K562 (cell line): ENCODE measurements at regions not wholly inside any gene's neighbourhood (a gene's known extent, or its start where the extent isn't known, plus 50 kb on each side); places are given as distances from the start of the nearest gene placed in this dataset.

ENCODE experiments used
- ATAC-seq: fragments of 200-7000 bp; cut with Tn5 transposase; 3 replicates; pipeline ENCODE4 v1.9.1; 2020; ENCODE audit warnings: moderate library complexity
- BruUV-seq: library from RNA; stranded (reverse); fragments of 400-500 nt; replicated peaks from 2 replicates; lab custom pipeline; 2021; lab: Mats Ljungman, UMichigan
- CTCF ChIA-PET: fragments of 300-600 bp; formaldehyde crosslinking; extraction: SDS; loops from one replicate; lab custom pipeline; 2021; ENCODE audit warnings: low intra/inter-chr PET ratio; lab: Yijun Ruan, JAX
- POLR2A ChIA-PET: fragments of 300-600, 350-650 bp; sonication (Branson Sonifier 250); formaldehyde crosslinking; extraction: SDS; loops from one replicate; lab custom pipeline; 2021; ENCODE audit warnings: antibody characterized with exemption, inconsistent platforms; lab: Yijun Ruan, JAX
- DNase-seq, 4 experiments: peaks; one replicate each; pipeline versions ENCODE4 v3.0.0 to v3.0.0-alpha.2; 2011 to 2018; ENCODE audit warnings: low spot score in 3 of 4, mixed read lengths in 3 of 4; ENCODE audit errors: extremely low read depth in 1 of 4
- FAIRE-seq: peaks from 2 replicates; lab custom pipeline; 2011; peaks lifted over from hg19 to GRCh38; lab: Jason Lieb, UNC
- H2AFZ ChIP-seq: 2 replicates; pipeline ENCODE4 v1.6.0; 2011; ENCODE audit warnings: low read depth, low read length, control low read depth, inconsistent platforms
- H3K27ac ChIP-seq: fragments of 200-600 bp; 3 replicates; pipeline ENCODE4 v1.8.0; 2011; ENCODE audit warnings: low read depth, mild to moderate bottlenecking, control low read depth, inconsistent platforms, low read length, moderate library complexity, mixed read lengths; ENCODE audit errors: extremely low read depth
- H3K27me3 ChIP-seq, 2 experiments: fragments of 300-600 bp in 1 of 2; 2 replicates in 1 of 2; 3 replicates in 1 of 2; pipeline versions ENCODE4 v1.6.0 to v1.8.0; 2011; ENCODE audit warnings: inconsistent platforms in 2 of 2, low read length in 2 of 2, mild to moderate bottlenecking in 1 of 2, mixed read lengths in 1 of 2, moderate library complexity in 1 of 2; ENCODE audit not compliant: control insufficient read depth in 2 of 2, insufficient read depth in 2 of 2
- H3K36me3 ChIP-seq: fragments of 300-600 bp; 3 replicates; pipeline ENCODE4 v1.8.0; 2011; ENCODE audit warnings: mild to moderate bottlenecking, low read length, inconsistent platforms; ENCODE audit not compliant: control insufficient read depth, insufficient read depth
- H3K4me1 ChIP-seq, 2 experiments: fragments of 200-600 bp in 1 of 2; replicated peaks in 1 of 2; 2 replicates in 1 of 2; 3 replicates in 1 of 2; pipeline versions ENCODE4 v1.5.1 to v1.8.0; 2011; ENCODE audit warnings: inconsistent platforms in 2 of 2, low read length in 2 of 2, mild to moderate bottlenecking in 1 of 2, mixed read lengths in 1 of 2, moderate library complexity in 1 of 2; ENCODE audit not compliant: control insufficient read depth in 2 of 2, insufficient read depth in 2 of 2
- H3K4me2 ChIP-seq: 2 replicates; pipeline ENCODE4 v1.6.1; 2011; ENCODE audit warnings: low read length, control low read depth, inconsistent platforms, mixed read lengths; ENCODE audit not compliant: insufficient read depth
- H3K4me3 ChIP-seq: fragments of 200-600 bp; sonication (generic), shearing (Covaris generic); 2 replicates; pipeline ENCODE4 v1.5.1; 2016; ENCODE audit warnings: control low read depth, inconsistent platforms
- H3K79me2 ChIP-seq: fragments of 200-600 bp; 3 replicates; pipeline ENCODE4 v1.8.0; 2011; ENCODE audit warnings: low read length, inconsistent platforms; ENCODE audit not compliant: control insufficient read depth, insufficient read depth
- H3K9ac ChIP-seq, 2 experiments: 2 replicates each; pipeline versions ENCODE4 v1.6.0 to v1.6.1; 2011; ENCODE audit warnings: low read depth in 2 of 2, low read length in 2 of 2, control low read depth in 1 of 2, inconsistent platforms in 1 of 2, mild to moderate bottlenecking in 1 of 2, mixed read lengths in 1 of 2; ENCODE audit not compliant: insufficient read depth in 1 of 2
- H3K9me1 ChIP-seq: one replicate; pipeline ENCODE4 v1.6.0; 2011; ENCODE audit warnings: inconsistent platforms, mild to moderate bottlenecking, low read length, moderate library complexity; ENCODE audit not compliant: control insufficient read depth, insufficient read depth
- H3K9me3 ChIP-seq: replicated peaks from 2 replicates; pipeline ENCODE4 v1.5.1; 2011; ENCODE audit warnings: low read depth, low read length, inconsistent platforms; ENCODE audit not compliant: control insufficient read depth, insufficient read depth
- H4K20me1 ChIP-seq: replicated peaks from 2 replicates; pipeline ENCODE4 v1.6.1; 2011; ENCODE audit warnings: low read length, inconsistent platforms, mixed read lengths; ENCODE audit not compliant: control insufficient read depth, insufficient read depth
- CBX3 ChIP-seq, 2 experiments: IDR thresholded peaks; 1 replicate in 1 of 2; 2 replicates in 1 of 2; pipeline ENCODE4 v1.6.1; 2012; ENCODE audit warnings: inconsistent platforms in 2 of 2, low read length in 2 of 2, borderline replicate concordance in 1 of 2, control low read depth in 1 of 2
- DMBX1 ChIP-seq: fragments of 250-450 bp; sonication (Bioruptor Pico); IDR thresholded peaks from 2 replicates; pipeline ENCODE4 v1.8.0; 2022; ENCODE audit warnings: inconsistent platforms, mild to moderate bottlenecking, moderate library complexity, borderline replicate concordance
- GATA2 ChIP-seq: sonication (generic); formaldehyde crosslinking; IDR thresholded peaks from 2 replicates; pipeline ENCODE4 v1.4.0; 2020; ENCODE audit warnings: mild to moderate bottlenecking, missing genetic modification reagents
- HDAC1 ChIP-seq, 2 experiments: fragments of 450-650 bp; IDR thresholded peaks; 2 replicates each; pipeline ENCODE4 v1.6.1; 2016 to 2017; ENCODE audit warnings: inconsistent platforms in 1 of 2, mild to moderate bottlenecking in 1 of 2, moderate library complexity in 1 of 2
- HMG20A ChIP-seq: fragments of 450-650 bp; formaldehyde crosslinking; conservative IDR thresholded peaks from 2 replicates; pipeline ENCODE4 v1.4.0; 2020; ENCODE audit warnings: mild to moderate bottlenecking, mixed read lengths
- MYBL2 ChIP-seq, 2 experiments: fragments of 450-650 bp in 1 of 2; sonication (generic) in 1 of 2; formaldehyde crosslinking in 1 of 2; IDR thresholded peaks; 2 replicates each; pipeline versions ENCODE4 v1.6.1 to v1.8.1; 2017 to 2022; ENCODE audit warnings: borderline replicate concordance in 1 of 2, inconsistent platforms in 1 of 2, low read depth in 1 of 2, mild to moderate bottlenecking in 1 of 2, missing genetic modification reagents in 1 of 2, moderate library complexity in 1 of 2
- NCOR1 ChIP-seq: fragments of 450-650 bp; IDR thresholded peaks from 2 replicates; pipeline ENCODE4 v1.6.1; 2016; ENCODE audit warnings: mild to moderate bottlenecking, moderate library complexity
- PHF21A ChIP-seq: fragments of 450-650 bp; IDR thresholded peaks from 2 replicates; pipeline ENCODE4 v1.6.1; 2017; ENCODE audit warnings: low read depth, borderline replicate concordance
- SMAD2 ChIP-seq: fragments of 150-350 bp; IDR thresholded peaks from 2 replicates; pipeline ENCODE4 v1.6.1; 2014; ENCODE audit warnings: low read depth, mild to moderate bottlenecking, low read length
- TCF7 ChIP-seq: sonication (generic); IDR thresholded peaks from 2 replicates; pipeline ENCODE4 v1.6.1; 2016; ENCODE audit warnings: antibody characterized with exemption, borderline replicate concordance
- ZFP36 ChIP-seq: fragments of 150-350 bp; IDR thresholded peaks from 2 replicates; pipeline ENCODE4 v1.6.1; 2018; ENCODE audit warnings: low read length, low read depth; ENCODE audit not compliant: partially characterized antibody
- ZNF764 ChIP-seq: fragments of 250-450 bp; sonication (Bioruptor Pico); IDR thresholded peaks from 2 replicates; pipeline ENCODE4 v1.4.0; 2020; ENCODE audit warnings: low read depth, mild to moderate bottlenecking, moderate library complexity
- WGBS: fragments of 100-300 bp; shearing (Covaris generic); methylation state at CpG from one replicate; pipeline ENCODE4 v1.1.6; 2016; ENCODE audit warnings: low coverage, mixed read lengths; ENCODE audit not compliant: insufficient coverage; ENCODE audit errors: missing lambda C conversion rate; 5-methylcytosine and 5-hydroxymethylcytosine counted together
- in situ Hi-C: fragments of 300-500 bp; cut with MboI; formaldehyde crosslinking; loops from 4 replicates; pipeline ENCODE4 v1.15.0; 2018; ENCODE audit warnings: inconsistent platforms, mixed read lengths
- intact Hi-C: fragments of 100-400 bp; cut with micrococcal nuclease; formaldehyde crosslinking; loops from 2 replicates; pipeline ENCODE4 v1.14.2; 2022
- TF ChIP-seq, protein P1 (sequence below): fragments of 450-650 bp; IDR thresholded peaks from 2 replicates; pipeline ENCODE4 v1.6.1; 2016; ENCODE audit warnings: missing biosample characterization, missing genetic modification characterization

- no peak for TF ChIP-seq PHF21A
Measured at GRCh38 chr5:165525271-165525670, 2019.9 kb downstream of the MAT2B start (continued).

- Histone ChIP-seq H3K4me3 (no peak overlapping the region), H3K4me2 (no peak overlapping the region), H3K27ac (no peak overlapping the region), H3K36me3 (no peaks in the 10 kb centered on the region), H4K20me1 (no peaks in the 10 kb centered on the region), H2AFZ (no peak overlapping the region), H3K9me1 (no peaks in the 10 kb centered on the region), H3K9ac (no peak overlapping the region), H3K27me3 (no peaks in the 10 kb centered on the region), H3K4me1 (no peaks in the 10 kb centered on the region), H3K79me2 (no peaks in the 10 kb centered on the region), H3K9me3 (no peaks in the 10 kb centered on the region; the same call in 1 of the 2 replicates)
- intact Hi-C loops (no loop called here), in situ Hi-C loops (no loop called here)
- DNase-seq, result no peak
- no TSS peak for BruUV-seq
- POLR2A ChIA-PET, result interaction anchor here (0.6 kb wide), 1 partner anchor 1686 kb away, joined by 3 read pairs; no protein-coding TSS in a partner anchor
- TF ChIP-seq CBX3 (IDR thresholded peaks at IDR 0.05; ENCODE audit: borderline replicate concordance in 1 of 2, low read length in 2 of 2) (no peak), ZNF764 (CRISPR knock-in tag) (no peak), HMG20A (CRISPR knock-in tag) (no peak), GATA2 (no peak), HDAC1 (IDR thresholded peaks at IDR 0.05) (no peak), SMAD2 (no peak), TCF7 (no peak), ZFP36 (no peak), NCOR1 (no peak), MYBL2 (IDR thresholded peaks at IDR 0.05; ENCODE audit: low read depth) (no peak), MYBL2 (CRISPR knock-in tag; IDR thresholded peaks at IDR 0.05; ENCODE audit: borderline replicate concordance) (no peak), DMBX1 (CRISPR knock-in tag) (no peak)
- TF ChIP-seq, protein P1, sequence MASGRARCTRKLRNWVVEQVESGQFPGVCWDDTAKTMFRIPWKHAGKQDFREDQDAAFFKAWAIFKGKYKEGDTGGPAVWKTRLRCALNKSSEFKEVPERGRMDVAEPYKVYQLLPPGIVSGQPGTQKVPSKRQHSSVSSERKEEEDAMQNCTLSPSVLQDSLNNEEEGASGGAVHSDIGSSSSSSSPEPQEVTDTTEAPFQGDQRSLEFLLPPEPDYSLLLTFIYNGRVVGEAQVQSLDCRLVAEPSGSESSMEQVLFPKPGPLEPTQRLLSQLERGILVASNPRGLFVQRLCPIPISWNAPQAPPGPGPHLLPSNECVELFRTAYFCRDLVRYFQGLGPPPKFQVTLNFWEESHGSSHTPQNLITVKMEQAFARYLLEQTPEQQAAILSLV (tag), result no peak
- 2% methylated on average over 3 of the region's 3 CpGs for WGBS
- FAIRE-seq, result no peak
- no peak for ATAC-seq
- CTCF ChIA-PET, result no interaction called here
Measured at GRCh38 chr5:165526357-165526756, 2020.9 kb downstream of the MAT2B start.
